Esophagus (tissue), 2 donors: ENCODE measurements at regions not wholly inside any gene's neighbourhood (a gene's known extent, or its start where the extent isn't known, plus 50 kb on each side); places are given as distances from the start of the nearest gene placed in this dataset.
"Not testable (repeated sequence)": the region's sequence is repeated elsewhere in the genome, so short reads cannot be mapped to it uniquely, and the experiment has no call there.

Source experiments
- H3K27ac ChIP-seq, 2 donors: one replicate each; pipeline ENCODE4 v1.5.1; 2013; ENCODE audit warnings: low read depth in 2 of 2, mild to moderate bottlenecking in 2 of 2, inconsistent platforms in 1 of 2, low read length in 1 of 2, moderate library complexity in 1 of 2
- H3K27me3 ChIP-seq, 2 donors: one replicate each; pipeline ENCODE4 v1.6.1; 2013; ENCODE audit warnings: low read length in 2 of 2, control low read depth in 1 of 2, mild to moderate bottlenecking in 1 of 2; ENCODE audit not compliant: insufficient read depth in 2 of 2, control insufficient read depth in 1 of 2
- H3K36me3 ChIP-seq, 2 donors: one replicate each; pipeline ENCODE4 v1.6.1; 2013; ENCODE audit warnings: low read length in 1 of 2; ENCODE audit not compliant: control insufficient read depth in 2 of 2, insufficient read depth in 2 of 2
- H3K4me1 ChIP-seq, 2 donors: one replicate each; pipeline ENCODE4 v1.6.1; 2013; ENCODE audit warnings: low read length in 1 of 2; ENCODE audit not compliant: control insufficient read depth in 2 of 2, insufficient read depth in 2 of 2
- H3K4me3 ChIP-seq, 2 donors: one replicate each; pipeline ENCODE4 v1.5.1; 2013; ENCODE audit warnings: low read length in 2 of 2, mild to moderate bottlenecking in 2 of 2, low read depth in 1 of 2, moderate library complexity in 1 of 2
- H3K9me3 ChIP-seq, 2 donors: one replicate each; pipeline ENCODE4 v1.6.1; 2013; ENCODE audit warnings: mild to moderate bottlenecking in 2 of 2, low read depth in 1 of 2, low read length in 1 of 2, moderate library complexity in 1 of 2; ENCODE audit not compliant: control insufficient read depth in 2 of 2, insufficient read depth in 1 of 2
- WGBS, 2 donors: extraction: QIAGEN DNeasy Blood & Tissue Kit; methylation state at CpG; one replicate each; pipeline ENCODE4 v1.1.7; 2013; 5-methylcytosine and 5-hydroxymethylcytosine counted together
- donor health status: healthy with polysubstance abuse.
- donor health status: Bipolar disorder and iron deficiency.

DNA sequence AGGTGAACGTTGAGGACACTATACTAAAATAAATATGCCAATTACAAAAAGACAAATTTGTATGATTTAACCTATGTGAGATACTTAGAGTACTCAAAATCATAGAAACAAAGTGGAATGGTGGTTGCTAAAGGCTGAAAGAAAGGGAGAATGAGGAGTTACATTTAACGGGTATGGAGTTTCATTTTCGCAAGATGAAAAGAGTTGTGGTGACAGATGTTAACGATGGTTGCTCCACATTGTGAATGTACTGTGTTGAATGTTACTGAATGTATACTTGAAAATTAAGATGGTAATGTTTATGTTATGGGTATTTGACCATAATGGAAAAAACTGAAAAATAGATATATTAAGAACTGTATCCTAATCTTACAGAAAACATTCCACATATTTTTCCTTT lies 51.3 kb upstream of the MOCS2 start:
- 61 to 77% methylated on average over 4 of the region's 4 CpGs for WGBS, 2 donors

GRCh38 chr5:53161876-53162275 lies 52.3 kb upstream of the MOCS2 start:
- Histone ChIP-seq H3K27ac (no peak overlapping the region), H3K4me3 (no peak overlapping the region), H3K9me3 (no peaks in the 10 kb centered on the region), H3K36me3 (no peaks in the 10 kb centered on the region), H3K4me1 (no peaks in the 10 kb centered on the region), H3K27me3 (no peaks in the 10 kb centered on the region)
- WGBS, 2 donors, result 48 to 65% methylated on average over 2 of the region's 2 CpGs

More for the DNA sequence above, 51.3 kb upstream of the MOCS2 start:
- Histone ChIP-seq H3K27ac (no peak overlapping the region), H3K4me1 (no peaks in the 10 kb centered on the region), H3K27me3 (no peaks in the 10 kb centered on the region), H3K36me3 (no peaks in the 10 kb centered on the region), H3K4me3 (no peak overlapping the region), H3K9me3 (no peaks in the 10 kb centered on the region)

DNA sequence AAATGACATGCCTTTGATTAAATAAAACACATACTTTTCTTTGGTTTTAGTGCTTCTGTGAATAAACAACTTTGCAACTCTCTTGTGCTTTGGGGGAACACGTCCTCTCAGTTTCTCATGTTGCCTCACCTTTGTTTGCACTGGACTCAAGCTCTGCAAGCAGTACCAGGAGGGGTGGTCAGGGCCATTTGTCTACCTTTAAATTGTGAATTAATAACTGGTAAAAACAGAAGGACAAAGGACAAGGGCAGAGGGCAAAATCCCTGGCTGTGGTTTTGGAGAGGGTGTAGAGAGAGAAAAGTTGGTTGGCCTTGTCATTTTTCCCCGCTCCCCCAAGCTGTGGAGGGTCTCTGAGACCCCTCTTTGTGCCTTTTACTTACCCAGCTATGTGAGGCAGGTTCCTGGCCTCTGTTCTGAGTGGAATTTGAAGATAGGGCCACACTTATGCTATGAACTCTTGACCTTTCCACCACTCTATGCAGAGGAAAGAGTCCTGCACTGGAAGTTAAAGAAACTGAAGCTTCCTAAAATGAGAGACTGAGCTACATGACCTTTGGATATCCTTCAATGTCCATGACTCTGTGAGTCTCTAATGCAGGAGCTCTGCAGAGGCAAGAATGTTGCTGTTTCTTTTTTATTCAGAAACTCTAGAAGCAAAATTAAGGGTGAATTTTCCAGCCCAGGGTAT lies 55.1 kb upstream of the MOCS2 start:
- H3K27me3 ChIP-seq, result no peaks in the 10 kb centered on the region
- H3K9me3 ChIP-seq, result no peaks in the 10 kb centered on the region
- no peak overlapping the region for H3K27ac ChIP-seq
- WGBS, 2 donors, result 65 to 80% methylated on average over 2 of the region's 2 CpGs
- no peaks in the 10 kb centered on the region for H3K36me3 ChIP-seq
- no peak overlapping the region for H3K4me3 ChIP-seq
- no peaks in the 10 kb centered on the region for H3K4me1 ChIP-seq

- no peaks in the 10 kb centered on the region for H3K36me3 ChIP-seq
- no peak overlapping the region for H3K27ac ChIP-seq
- no peaks in the 10 kb centered on the region for H3K9me3 ChIP-seq
- 54 to 70% methylated on average over 5 of the region's 5 CpGs for WGBS, 2 donors
- no peak overlapping the region for H3K4me3 ChIP-seq
- no peaks in the 10 kb centered on the region for H3K27me3 ChIP-seq
- no peaks in the 10 kb centered on the region for H3K4me1 ChIP-seq
Measured at GRCh38 chr5:53165431-53166182, 56.0 kb upstream of the MOCS2 start.

- Histone ChIP-seq H3K36me3 (no peaks in the 10 kb centered on the region), H3K27me3 (no peaks in the 10 kb centered on the region), H3K4me3 (no peak overlapping the region), H3K9me3 (no peaks in the 10 kb centered on the region), H3K27ac (no peak overlapping the region), H3K4me1 (no peaks in the 10 kb centered on the region)
- 16 to 37% methylated on average over 1 of the region's 1 CpG for WGBS, 2 donors
Measured at GRCh38 chr5:53166183-53166495, 56.6 kb upstream of the MOCS2 start.

DNA sequence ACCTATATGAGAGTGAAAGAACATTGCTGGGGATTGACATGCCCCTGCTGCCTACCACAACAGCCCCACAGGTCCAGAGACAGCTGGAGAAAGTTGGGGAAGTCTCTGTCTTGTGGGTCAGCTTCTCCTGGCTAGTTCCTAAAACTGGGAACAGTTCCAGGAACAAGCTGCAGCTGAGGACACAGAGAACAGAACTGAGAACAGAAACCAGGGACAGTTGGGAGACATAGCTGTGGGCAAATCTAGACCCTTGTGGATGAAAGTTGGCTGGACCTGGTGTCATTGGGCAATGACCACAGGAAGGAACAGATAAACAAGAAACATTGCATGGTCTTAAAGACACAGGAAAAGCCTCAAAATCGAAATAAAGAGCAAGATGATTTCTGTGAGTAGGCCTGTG lies 58.3 kb upstream of the MOCS2 start:
- Histone ChIP-seq H3K36me3 (no peaks in the 10 kb centered on the region), H3K27ac (no peak overlapping the region), H3K4me3 (no peak overlapping the region), H3K4me1 (no peaks in the 10 kb centered on the region), H3K27me3 (no peaks in the 10 kb centered on the region), H3K9me3 (no peaks in the 10 kb centered on the region)
- WGBS, 2 donors, result 48 to 64% methylated on average over 1 of the region's 1 CpG

- H3K9me3 ChIP-seq, result no peaks in the 10 kb centered on the region
- no peak overlapping the region for H3K4me3 ChIP-seq
- 55 to 71% methylated on average over 3 of the region's 3 CpGs for WGBS, 2 donors
- no peak overlapping the region for H3K27ac ChIP-seq
- H3K36me3 ChIP-seq, result no peaks in the 10 kb centered on the region
- H3K4me1 ChIP-seq, result no peaks in the 10 kb centered on the region
- H3K27me3 ChIP-seq, result no peaks in the 10 kb centered on the region
Measured at GRCh38 chr5:53169933-53170332, 60.4 kb upstream of the MOCS2 start.

DNA sequence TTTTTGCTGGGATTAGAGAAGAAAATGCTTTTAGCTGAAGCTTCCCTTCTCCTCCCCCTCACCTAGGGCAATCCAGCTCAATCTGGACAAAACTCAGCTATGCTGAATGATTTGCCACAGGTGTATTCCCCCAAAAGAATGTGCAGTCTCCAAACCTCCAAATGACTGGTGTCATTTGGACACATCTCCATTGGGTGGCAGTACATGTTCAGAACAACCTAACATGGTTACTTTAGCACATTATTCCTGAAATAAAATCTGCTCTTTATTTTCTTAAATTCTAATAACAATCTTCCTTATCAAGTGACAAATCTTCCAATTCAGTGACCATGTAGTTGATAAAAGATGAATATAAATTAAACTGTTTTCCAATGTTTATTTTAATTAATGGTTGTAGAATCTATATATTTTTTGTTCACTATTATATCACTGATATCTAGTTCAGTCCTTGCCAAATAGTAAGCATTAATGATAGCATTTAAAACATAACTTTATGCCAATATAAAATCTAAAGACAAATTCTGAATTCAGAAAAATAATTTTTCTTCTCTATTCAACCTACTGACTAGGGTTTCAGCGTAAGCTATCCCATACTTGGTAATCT lies 61.3 kb upstream of the MOCS2 start:
- Histone ChIP-seq H3K4me3 (no peak overlapping the region), H3K27me3 (no peaks in the 10 kb centered on the region), H3K4me1 (no peaks in the 10 kb centered on the region), H3K9me3 (no peaks in the 10 kb centered on the region), H3K27ac (no peak overlapping the region), H3K36me3 (no peaks in the 10 kb centered on the region)
- WGBS, 2 donors, result 76 to 90% methylated on average over 1 of the region's 1 CpG

DNA sequence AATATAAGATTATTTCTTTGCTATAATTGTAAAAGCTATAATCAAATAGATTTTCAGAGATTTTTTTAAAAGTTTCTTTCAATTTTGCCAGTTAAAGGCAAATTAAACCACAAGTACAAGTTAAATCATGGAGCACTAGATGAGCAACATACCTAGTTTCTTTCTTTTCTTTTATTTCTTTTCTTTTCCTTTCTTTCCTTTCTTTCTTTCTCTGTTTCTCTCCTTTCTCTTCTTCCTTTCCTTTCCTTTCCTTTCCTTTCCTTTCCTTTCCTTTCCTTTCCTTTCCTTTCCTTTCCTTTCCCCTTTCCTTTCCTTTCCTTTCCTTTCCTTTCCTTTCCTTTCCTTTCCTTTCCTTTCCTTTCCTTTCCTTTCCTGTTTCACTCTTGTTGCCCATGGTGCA lies 62.5 kb upstream of the MOCS2 start:
- not testable (repeated sequence) for H3K9me3 ChIP-seq, H3K36me3 ChIP-seq, H3K27ac ChIP-seq, H3K27me3 ChIP-seq, H3K4me3 ChIP-seq, H3K4me1 ChIP-seq

DNA sequence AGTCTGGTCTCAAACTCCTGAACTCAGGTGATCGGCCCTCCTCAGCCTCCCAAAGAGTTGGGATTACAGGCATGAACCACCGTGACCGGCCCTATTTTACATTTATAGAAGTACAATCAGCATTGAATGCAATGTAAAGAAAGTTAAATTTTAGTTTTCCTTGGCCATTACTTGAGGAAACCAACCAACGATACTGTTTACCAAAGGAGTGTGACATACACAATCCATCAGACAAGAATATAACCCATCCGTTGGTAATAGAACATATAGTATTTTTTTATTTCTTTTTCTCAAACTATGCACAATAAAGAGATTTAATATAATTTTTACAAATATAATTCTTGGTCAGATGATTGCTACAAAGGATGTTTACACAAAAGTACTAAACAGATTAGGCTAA lies 63.1 kb upstream of the MOCS2 start:
- no peak overlapping the region for H3K27ac ChIP-seq
- H3K36me3 ChIP-seq, result no peaks in the 10 kb centered on the region
- H3K4me1 ChIP-seq, result no peaks in the 10 kb centered on the region
- H3K4me3 ChIP-seq, result no peak overlapping the region
- 82 to 88% methylated on average over 5 of the region's 5 CpGs for WGBS, 2 donors
- no peaks in the 10 kb centered on the region for H3K9me3 ChIP-seq
- no peaks in the 10 kb centered on the region for H3K27me3 ChIP-seq
